Gastroesophageal sphincter (tissue), 3 donors: ENCODE measurements at regions not wholly inside any gene's neighbourhood (a gene's known extent, or its start where the extent isn't known, plus 50 kb on each side); places are given as distances from the start of the nearest gene placed in this dataset.

Experiments
- POLR2A ChIP-seq, 2 donors: fragments of 450-650 bp; IDR thresholded peaks; one replicate each; pipeline ENCODE4 v1.6.1; 2017; ENCODE audit warnings: antibody characterized with exemption in 2 of 2, mild to moderate bottlenecking in 2 of 2, moderate library complexity in 1 of 2
- POLR2AphosphoS5 ChIP-seq: sonication (generic); formaldehyde crosslinking; IDR thresholded peaks from one replicate; pipeline ENCODE4 v1.6.1; 2017; ENCODE audit warnings: antibody characterized with exemption
- TF ChIP-seq, protein P1 (sequence below), 4 experiments: fragments of 200-600 bp in 2 of 4; fragments of 450-650 bp in 2 of 4; sonication (generic) in 1 of 4; IDR thresholded peaks; one replicate each; pipeline ENCODE4 v1.5.1; 2017 to 2019; ENCODE audit warnings: antibody characterized with exemption in 4 of 4, mild to moderate bottlenecking in 2 of 4, moderate library complexity in 2 of 4

DNA sequence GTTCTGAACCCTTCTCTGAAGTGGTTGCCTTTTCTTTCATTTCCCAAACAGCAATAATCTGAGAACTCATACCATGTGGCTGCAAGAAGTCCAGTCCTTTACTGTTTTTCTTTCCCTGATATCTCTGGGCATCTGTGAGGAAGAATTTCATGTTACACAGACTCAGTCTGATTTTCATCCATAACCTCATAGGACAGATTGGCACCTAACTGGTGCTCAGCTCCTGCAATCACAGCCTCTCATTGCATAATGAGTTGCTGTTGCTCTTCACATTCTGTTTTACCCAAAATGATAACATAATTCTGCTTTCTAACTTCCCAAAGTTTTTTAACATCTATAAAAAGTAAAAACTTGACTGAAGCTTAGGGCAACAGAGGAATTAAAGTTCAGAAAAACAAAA lies 472.2 kb upstream of the PBX1 start:
- TF ChIP-seq, protein P1, sequence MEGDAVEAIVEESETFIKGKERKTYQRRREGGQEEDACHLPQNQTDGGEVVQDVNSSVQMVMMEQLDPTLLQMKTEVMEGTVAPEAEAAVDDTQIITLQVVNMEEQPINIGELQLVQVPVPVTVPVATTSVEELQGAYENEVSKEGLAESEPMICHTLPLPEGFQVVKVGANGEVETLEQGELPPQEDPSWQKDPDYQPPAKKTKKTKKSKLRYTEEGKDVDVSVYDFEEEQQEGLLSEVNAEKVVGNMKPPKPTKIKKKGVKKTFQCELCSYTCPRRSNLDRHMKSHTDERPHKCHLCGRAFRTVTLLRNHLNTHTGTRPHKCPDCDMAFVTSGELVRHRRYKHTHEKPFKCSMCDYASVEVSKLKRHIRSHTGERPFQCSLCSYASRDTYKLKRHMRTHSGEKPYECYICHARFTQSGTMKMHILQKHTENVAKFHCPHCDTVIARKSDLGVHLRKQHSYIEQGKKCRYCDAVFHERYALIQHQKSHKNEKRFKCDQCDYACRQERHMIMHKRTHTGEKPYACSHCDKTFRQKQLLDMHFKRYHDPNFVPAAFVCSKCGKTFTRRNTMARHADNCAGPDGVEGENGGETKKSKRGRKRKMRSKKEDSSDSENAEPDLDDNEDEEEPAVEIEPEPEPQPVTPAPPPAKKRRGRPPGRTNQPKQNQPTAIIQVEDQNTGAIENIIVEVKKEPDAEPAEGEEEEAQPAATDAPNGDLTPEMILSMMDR (IDR thresholded peaks at IDR 0.05) = no peak
- no peak for TF ChIP-seq POLR2A (IDR thresholded peaks at IDR 0.05)
- TF ChIP-seq POLR2AphosphoS5 = no peak
